Cardiac fibroblast (primary cell): ENCODE measurements at regions not wholly inside any gene's neighbourhood (a gene's known extent, or its start where the extent isn't known, plus 50 kb on each side); places are given as distances from the start of the nearest gene placed in this dataset.
A peak's percentile ranks its signal among the peaks of the same experiment; 100 is the strongest.

Source experiments
- DNase-seq, 2 donors: peaks; one replicate each; pipeline versions ENCODE4 v3.0.0 to v3.0.0-alpha.2; 2010; ENCODE audit warnings: low read depth in 2 of 2
- H3K4me3 ChIP-seq, 2 donors: replicated peaks in 1 of 2; 1 replicate in 1 of 2; 2 replicates in 1 of 2; pipeline ENCODE4 v1.5.1; 2011; ENCODE audit warnings: low read depth in 2 of 2, low read length in 2 of 2, mild to moderate bottlenecking in 2 of 2, moderate library complexity in 1 of 2
- CTCF ChIP-seq: IDR thresholded peaks from one replicate; pipeline ENCODE4 v1.5.1; 2011; ENCODE audit warnings: low read depth, mild to moderate bottlenecking, low read length, inconsistent platforms

- no peak for DNase-seq
- TF ChIP-seq CTCF: no peak
- no peak overlapping the region for H3K4me3 ChIP-seq
Measured at GRCh38 chr6:49025273-49026240, 437.5 kb downstream of the MMUT start.

- no peak overlapping the region for H3K4me3 ChIP-seq
- no peak for TF ChIP-seq CTCF
- no peak for DNase-seq
Measured at GRCh38 chr6:49004801-49005200, 458.3 kb downstream of the MMUT start.

- no peak overlapping the region for H3K4me3 ChIP-seq
- peak in 1 of 2 donors; percentile 10 for DNase-seq
- TF ChIP-seq CTCF: no peak
Measured at GRCh38 chr6:49003348-49003747, 459.7 kb downstream of the MMUT start.

- TF ChIP-seq CTCF: no peak
- H3K4me3 ChIP-seq: no peak overlapping the region
- DNase-seq: peak; percentile 60 to 89
Measured at GRCh38 chr6:49001856-49002541, 461.1 kb downstream of the MMUT start.

- no peak overlapping the region for H3K4me3 ChIP-seq
- DNase-seq: no peak
- TF ChIP-seq CTCF: no peak
Measured at GRCh38 chr6:48998574-48998973, 464.5 kb downstream of the MMUT start.

- TF ChIP-seq CTCF: no peak
- no peak for DNase-seq
- no peak overlapping the region for H3K4me3 ChIP-seq
Measured at GRCh38 chr6:48996461-48997119, 466.5 kb downstream of the MMUT start.
